Cardiac fibroblast (primary cell): ENCODE measurements at regions not wholly inside any gene's neighbourhood (a gene's known extent, or its start where the extent isn't known, plus 50 kb on each side); places are given as distances from the start of the nearest gene placed in this dataset.

Experiments used
- DNase-seq, 2 donors: peaks; one replicate each; pipeline versions ENCODE4 v3.0.0 to v3.0.0-alpha.2; 2010; ENCODE audit warnings: low read depth in 2 of 2
- H3K4me3 ChIP-seq, 2 donors: replicated peaks in 1 of 2; 1 replicate in 1 of 2; 2 replicates in 1 of 2; pipeline ENCODE4 v1.5.1; 2011; ENCODE audit warnings: low read depth in 2 of 2, low read length in 2 of 2, mild to moderate bottlenecking in 2 of 2, moderate library complexity in 1 of 2
- CTCF ChIP-seq: IDR thresholded peaks from one replicate; pipeline ENCODE4 v1.5.1; 2011; ENCODE audit warnings: low read depth, mild to moderate bottlenecking, low read length, inconsistent platforms

DNA sequence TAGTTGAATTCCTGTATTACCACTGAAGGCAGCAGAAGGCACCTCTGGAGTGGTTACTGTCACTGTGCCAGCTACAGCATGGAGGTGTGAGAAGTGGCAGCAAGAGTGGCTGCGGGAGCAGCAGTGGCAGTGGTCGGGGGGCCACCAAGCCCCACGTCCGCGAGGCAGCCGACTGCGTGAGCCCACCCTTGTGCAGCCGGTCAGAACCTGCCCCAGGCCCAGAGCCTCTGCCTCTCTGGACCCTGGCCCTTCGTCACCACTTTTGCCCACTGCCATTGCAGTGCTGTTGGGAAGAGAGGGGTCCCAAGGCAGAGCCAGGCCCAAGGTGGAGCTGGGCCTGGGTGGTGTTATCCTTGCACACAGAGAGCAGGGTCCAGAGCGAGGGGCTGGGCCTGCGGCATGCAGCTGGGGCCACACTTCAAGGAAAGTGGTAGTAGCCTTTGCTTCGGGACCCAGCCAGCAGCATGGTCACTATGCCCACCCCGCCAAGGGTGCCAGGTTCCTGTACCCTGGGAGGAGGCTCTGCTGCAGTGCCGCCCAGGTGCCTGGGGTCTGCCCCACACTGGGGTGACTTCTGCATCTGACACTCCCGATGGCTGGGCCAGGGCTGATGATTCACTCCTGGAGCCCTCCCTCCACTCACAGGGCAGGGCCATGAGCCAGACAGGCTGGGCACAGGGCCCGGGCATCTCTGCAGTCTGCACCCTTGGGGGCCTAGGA is 450.1 kb upstream of the LRATD1 start:
- DNase-seq = no peak
- no peak overlapping the region for H3K4me3 ChIP-seq
- TF ChIP-seq CTCF = no peak

DNA sequence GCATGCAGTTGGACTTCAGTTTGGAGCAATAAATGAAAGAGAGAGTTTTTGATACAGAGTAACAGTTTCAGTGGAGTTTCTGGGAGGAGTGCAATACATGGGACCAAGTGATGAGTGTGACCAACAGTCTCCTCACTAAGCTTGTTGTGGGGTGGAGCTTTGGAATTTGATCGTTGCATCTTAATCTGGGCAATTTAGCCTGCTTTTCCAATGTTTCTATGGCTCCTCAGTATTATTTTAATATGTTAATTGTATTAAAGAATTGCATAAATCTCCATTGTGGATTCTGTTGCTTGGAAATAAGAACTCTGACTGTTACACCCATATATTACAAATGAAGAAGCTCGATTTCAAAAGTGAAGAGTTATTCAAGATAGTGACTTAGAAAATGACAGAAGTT is 446.6 kb upstream of the LRATD1 start:
- no peak for TF ChIP-seq CTCF
- no peak overlapping the region for H3K4me3 ChIP-seq
- no peak for DNase-seq

GRCh38 chr2:14188446-14188845 is 444.1 kb upstream of the LRATD1 start:
- no peak for TF ChIP-seq CTCF
- no peak for DNase-seq
- H3K4me3 ChIP-seq = no peak overlapping the region

DNA sequence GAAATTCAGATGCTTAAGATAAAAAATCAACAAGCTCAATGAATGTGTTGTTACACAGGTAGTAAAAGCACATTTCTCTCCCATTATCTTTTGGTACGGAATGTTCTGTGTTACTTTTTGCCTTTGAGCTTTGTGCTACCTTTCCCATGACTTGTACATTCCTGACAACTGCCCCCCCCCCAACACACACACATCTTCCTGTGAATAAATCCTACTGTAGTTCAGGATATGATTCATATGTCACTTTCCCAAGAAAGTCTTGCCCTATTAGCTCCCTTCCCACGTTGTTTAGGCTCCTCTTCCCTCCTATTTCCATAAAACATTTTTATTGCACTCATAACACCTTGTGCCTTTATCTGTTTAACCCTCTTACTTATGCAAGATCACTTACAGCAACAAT is 442.6 kb upstream of the LRATD1 start:
- H3K4me3 ChIP-seq = no peak overlapping the region
- TF ChIP-seq CTCF = no peak
- DNase-seq = peak in 1 of 2 donors; percentile 70

DNA sequence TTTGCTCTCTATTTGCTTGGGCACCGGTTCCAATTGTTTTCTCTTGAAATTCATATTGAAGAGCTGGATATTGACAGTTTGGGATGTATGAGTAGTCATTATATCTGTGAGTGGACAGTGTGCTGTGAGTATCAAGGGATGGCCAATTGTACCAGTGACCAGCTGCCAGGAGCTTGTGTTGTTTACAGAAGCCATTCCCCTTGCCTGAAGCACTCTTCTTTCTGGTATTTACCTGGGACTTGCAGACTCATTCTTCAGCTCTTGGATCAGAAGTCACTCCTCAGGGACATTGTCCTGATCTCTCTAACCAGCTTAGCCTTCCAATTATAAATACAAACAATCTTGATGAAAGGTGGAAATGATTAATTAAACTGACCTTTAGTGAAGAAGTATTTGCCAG is 438.3 kb upstream of the LRATD1 start:
- no peak for DNase-seq
- TF ChIP-seq CTCF = no peak

GRCh38 chr2:14197293-14197692 is 435.2 kb upstream of the LRATD1 start:
- no peak overlapping the region for H3K4me3 ChIP-seq
- DNase-seq = no peak
- TF ChIP-seq CTCF = no peak

More for the DNA sequence above, 438.3 kb upstream of the LRATD1 start:
- H3K4me3 ChIP-seq = no peak overlapping the region

- H3K4me3 ChIP-seq = no peak overlapping the region
- TF ChIP-seq CTCF = no peak
- peak in 1 of 2 donors; percentile 29 for DNase-seq
Observed at GRCh38 chr2:14199040-14199439, 433.5 kb upstream of the LRATD1 start.
